Islet precursor cell (in vitro differentiated cells): ENCODE measurements at regions not wholly inside any gene's neighbourhood (a gene's known extent, or its start where the extent isn't known, plus 50 kb on each side); places are given as distances from the start of the nearest gene placed in this dataset.

Experiments
- DNase-seq: peaks from one replicate; pipeline ENCODE4 v3.0.0-alpha.2; 2018

DNA sequence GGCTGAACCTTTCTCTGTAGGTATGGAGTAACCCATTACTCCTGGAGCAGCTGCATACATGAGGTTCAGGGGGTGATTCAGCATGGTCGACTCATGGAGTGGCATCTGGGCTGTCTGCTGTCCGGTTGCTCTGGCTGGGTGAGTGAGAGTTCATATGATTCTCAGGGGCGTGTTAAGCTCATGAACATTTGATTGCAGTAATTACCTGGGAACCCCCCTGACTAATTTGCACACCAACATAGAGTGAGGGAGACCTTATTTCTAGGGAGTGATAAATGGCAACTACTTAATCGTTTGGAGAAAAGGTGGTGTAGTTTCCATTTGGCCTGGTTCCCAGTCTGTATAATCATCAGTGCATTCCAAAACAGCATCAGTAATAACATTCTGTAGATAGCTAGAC lies 661.9 kb downstream of the ETS1 start:
- no peak for DNase-seq

DNA sequence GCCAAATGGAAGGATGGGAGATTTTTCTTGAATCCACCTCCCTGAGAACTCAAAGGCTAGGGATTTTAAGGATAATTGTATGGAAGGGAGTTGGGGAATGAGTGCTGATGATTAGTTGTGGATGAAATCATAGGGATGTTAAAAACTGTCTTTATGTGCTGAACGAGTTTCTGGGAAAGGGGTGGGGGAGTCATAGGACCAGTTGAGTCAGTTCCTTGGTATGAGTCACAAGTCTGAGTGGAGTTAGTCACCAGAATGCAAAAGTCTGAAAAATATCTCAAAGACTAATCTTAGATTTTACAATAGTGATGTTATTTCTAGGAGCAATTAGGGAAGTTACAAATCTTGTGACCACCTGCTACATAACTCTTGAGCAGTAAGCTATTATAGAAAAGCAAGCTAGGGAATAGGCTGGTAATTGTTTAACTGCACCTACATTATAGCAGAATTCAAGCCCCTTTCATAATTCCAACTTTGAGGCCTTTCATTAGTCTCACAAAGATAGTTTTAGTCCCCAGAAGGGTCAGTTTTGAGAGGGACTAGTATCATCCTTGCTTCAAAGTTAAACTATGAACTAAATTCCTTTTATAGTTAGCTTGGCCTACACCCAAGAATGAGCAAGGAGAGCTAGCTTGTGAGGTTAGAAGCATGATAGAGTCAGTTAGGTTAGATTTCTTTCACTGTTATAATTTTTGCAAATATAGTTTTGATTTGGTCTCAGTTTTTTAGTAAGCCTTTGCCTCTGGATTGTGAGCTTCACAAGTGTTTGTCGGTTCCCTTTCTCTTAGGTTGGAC lies 668.0 kb downstream of the ETS1 start:
- no peak for DNase-seq

DNA sequence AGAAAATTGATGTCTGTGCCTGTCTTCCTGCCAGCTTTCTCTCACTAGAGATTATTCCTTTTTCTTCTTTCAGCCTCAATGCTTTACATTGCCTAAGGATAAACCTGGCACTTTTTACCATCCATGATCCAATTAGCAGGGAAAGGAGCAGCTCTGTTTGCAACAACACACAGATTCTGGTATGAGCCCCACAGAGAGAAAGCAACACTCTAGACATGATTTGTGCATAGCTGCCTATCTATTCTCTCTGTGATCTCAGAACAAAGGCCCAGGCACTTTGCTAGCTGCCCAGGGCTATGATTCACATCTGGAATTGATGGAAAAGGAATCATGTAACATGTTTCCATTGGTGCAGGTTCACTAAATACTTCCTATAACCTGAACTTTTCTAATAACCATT lies 685.0 kb downstream of the ETS1 start:
- DNase-seq = no peak

DNA sequence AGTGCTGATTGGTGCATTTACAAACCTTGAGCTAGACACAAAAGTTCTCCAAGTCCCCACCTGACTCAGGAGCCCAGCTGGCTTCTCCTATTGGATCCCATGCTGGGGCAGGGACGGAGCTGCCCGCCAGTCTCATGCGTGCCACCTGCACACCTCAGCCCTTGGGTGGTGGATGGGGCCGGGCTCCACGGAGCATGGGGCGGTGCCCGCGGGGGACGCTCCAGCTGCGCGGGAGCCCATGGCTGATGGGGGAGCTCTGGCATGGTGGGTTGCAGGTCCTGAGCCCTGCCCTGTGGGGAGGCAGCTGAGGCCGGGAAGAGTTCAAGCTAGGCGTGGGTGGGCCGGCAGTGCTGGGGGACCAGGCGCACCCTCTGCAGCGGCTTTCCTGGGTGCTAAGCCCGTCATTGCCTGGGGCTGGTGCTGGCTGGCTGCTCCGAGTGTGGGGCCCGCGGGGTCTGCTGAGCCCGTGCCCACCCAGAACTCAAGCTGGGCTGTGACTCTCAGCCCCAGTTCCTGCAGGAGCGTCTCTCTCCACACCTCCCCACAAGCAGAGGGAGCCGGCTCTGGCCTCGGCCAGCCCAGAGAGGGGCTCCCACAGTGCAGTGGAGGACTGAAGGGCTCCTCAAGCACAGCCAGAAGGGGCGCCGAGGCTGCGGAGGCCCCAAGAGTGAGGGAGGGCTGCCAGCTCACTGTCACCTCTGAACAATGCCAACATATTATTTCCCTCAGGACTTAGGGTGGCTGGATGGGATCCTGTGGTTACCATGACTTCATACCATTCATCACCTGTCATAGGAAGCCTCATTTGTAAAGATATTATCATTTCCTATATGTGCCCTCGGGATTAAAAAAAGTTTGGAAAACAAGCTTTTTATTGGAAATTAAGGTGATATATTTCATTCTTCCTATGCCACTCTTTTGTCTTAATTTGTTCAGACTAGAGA lies 688.7 kb downstream of the ETS1 start:
- no peak for DNase-seq

DNA sequence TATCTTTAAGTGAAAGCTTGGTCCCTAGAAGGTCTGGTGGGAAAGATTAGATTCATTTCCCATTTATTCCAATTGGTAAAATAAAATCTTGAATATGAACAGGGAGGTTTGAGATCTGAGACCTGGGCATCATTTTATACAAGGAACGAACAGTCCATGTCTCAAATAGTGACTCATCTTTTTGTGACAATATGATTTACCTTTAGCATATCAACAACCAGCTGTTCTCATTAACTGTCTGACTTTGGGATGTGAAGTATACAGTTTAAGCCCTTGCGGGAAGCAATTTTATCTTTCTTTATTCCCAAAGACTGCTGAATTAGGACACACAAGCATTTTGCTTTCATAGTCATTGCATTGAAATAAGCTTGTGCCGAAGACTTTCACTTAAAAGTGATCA lies 691.6 kb downstream of the ETS1 start:
- no peak for DNase-seq

DNA sequence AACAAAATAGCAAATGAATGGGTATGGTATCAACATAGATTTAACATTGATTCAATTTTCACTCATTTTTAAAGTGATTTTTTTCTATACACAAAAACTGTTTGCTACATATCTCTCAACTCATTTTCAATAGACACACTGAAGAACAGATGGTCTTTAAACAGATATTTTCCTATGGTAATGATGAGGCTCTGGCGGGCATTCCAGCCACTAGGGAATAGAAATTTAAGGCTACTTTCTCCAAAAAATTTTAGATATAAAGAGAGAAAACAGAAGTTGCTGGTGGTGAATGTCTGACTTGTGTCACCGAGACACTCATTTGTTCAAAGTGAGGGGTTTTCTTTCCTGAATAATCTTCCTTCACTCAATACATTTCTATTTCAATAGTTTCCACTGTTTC lies 693.0 kb downstream of the ETS1 start:
- no peak for DNase-seq

DNA sequence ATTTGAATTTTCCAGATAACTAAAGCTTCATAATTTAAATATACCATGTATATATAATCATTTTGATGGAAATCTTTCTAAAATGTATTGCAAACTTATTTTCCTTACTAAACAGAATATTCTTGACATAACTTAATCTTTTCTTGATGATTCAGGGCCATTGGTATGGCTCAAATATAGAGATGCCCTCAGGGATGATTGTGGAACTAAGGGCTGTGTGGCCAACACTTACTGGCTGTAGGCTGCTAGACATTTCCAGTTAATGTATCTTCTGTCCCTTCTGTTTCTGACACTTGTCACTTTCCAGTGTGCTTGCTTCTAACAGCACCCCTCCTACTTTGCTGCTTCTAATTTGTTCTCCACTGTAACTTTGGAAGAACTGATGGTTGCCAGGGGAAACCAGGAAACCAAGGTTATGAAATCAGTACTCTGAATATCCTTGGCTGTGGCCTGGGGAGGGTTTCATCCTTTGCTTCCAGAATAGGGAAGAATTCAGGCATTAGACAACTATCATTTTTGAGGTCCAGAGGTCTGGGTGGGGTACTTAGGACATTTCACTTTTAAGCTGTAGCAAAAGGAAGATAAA lies 697.2 kb downstream of the ETS1 start:
- DNase-seq = no peak

DNA sequence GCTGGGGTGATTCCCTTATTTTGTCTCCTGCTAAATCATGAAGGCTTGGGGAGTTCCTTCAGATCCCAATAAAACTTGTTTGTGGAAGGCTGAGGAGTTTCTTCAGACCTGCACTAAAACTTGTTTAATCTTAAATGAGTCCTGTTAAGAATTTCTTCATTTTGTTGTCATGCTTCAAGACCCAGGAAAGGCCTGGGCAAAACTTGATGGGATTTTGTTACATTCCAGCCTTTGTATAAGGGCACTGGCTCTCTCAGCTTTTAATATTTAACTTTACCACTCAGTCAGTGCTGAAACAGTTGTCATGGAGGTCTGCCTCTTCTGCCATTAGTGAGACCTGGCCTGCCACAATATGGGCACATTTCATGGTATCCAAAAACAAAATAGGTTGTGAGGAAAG lies 699.0 kb downstream of the ETS1 start:
- DNase-seq = no peak

DNA sequence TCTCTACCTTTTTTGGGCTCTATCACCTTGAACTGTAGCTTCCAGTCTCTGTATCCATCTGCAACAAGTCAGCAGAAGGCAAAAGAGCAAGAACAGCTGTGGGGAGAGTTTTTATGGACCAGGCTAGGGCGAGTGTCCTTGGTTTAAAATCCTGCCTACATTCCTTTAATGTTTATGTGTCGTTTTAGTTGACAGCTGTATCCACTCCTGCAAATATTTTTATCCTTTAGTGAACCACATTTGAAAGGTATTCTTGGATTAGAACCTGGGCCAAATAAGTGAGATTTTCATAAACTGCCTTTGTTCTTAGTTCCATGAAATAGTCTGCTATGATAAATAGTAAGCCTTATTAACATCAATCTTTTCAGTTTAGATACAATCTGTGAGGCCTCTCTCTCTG lies 712.2 kb downstream of the ETS1 start:
- DNase-seq = no peak

DNA sequence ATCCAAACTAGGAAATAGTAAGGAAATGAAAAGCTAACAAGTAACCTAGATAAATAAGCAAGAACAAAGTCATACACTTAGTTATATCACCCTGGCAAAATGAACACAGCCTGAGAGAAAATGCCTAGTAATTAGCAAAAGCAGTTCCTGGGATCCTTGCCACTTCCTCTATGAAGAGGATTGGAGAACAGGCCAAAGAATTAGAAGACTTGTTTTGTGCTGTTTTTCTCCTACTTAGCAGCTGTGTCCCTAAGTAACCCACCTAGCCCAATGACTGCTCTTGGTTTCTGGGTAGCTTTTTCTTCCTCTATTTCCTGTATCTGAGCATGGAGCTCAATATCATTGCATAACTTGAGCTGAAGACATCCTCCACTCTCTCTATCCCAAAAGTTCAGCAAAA lies 713.9 kb downstream of the ETS1 start:
- DNase-seq = no peak

DNA sequence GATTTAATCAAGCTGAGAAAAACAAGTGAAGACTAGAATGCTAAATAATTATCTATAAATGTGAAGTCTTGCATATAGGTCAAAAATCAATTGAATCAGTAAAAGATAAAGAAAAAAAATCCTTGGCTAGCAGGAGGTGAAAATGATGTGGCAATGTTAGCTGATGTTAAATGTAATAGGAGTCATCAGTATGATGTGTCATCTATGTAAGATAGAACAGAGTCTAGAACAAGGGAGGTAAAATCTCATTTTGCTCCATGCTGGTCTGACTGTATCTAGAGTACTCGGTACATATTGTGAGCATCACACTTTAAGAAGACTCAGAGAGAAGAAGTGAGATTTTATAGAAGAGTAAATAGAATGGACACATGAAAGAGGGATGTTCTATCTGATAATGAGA lies 721.2 kb downstream of the ETS1 start:
- DNase-seq = no peak

DNA sequence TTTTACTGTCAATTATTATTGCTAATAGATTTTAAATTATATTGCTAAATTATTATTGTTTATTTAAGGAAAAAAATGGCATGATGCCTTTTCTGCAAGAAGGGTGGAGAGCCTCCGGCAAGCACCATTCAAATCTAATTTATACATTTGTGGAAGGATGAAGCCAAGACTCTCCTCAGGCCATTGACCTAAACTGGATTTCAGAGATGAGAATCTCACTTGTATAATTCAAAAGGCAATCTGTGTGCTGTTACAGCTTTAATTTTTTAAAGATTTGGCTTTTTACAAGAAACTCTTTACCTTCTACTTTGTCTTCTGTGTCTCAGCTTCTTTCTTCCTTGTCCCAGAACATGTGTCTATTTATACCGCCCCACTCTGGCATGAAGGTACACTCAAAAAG lies 722.5 kb downstream of the ETS1 start:
- no peak for DNase-seq

DNA sequence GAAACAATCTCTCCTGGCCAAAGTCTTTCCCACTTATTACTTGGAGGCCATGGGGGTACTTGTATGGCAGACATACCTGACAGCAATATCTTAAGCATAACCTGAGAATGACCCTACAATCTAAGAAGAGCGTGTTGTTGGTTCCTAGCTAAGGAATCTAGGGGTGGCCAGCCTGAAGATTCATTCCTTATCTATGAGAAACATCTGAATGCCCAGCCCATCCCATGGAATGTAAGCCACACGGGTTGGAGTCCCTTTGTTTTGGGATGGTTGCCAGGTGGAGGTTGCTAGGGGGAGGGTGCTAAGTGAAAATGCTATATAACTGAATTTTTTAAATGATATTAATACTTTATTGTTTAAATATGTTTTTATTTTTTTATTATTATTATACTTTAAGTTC lies 725.0 kb downstream of the ETS1 start:
- no peak for DNase-seq

DNA sequence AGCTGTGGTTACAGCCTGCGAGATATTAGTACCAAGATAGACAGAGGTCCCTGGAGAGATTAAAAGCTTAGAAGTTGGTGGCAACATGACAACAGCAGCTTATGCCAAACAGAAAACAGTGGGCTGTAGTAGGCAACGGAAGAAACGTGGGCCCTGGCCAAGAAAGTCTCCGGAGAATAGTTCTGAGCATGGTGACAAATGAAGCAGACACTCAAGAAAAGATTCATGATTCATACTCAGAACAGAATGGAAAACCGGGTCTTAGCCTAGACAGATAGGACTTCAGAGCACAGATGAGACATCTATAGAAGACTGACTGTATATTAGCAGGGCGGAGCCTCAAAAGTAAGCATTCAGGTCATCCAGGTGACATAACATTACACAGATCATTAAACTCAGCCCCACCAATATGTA lies 727.4 kb downstream of the ETS1 start:
- no peak for DNase-seq

DNA sequence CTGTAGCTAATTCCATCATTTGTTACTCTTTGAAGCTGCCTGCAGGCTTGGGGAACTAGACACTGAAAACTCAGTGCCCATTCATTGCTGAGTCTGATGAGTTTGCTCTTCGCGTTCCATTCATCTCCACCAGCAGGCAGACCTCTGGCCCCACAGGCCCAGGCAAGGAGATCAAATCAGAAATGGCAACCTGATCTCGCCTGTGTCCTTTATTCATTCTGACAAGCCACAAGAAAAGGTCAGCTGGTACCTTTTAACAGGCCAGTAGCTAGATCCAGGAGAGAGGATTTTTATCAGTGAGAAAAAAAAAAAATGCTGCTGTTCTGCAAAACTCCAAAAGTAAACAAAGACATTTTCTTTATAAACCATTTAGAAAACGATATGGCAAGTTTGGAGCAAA lies 742.5 kb downstream of the ETS1 start:
- no peak for DNase-seq

DNA sequence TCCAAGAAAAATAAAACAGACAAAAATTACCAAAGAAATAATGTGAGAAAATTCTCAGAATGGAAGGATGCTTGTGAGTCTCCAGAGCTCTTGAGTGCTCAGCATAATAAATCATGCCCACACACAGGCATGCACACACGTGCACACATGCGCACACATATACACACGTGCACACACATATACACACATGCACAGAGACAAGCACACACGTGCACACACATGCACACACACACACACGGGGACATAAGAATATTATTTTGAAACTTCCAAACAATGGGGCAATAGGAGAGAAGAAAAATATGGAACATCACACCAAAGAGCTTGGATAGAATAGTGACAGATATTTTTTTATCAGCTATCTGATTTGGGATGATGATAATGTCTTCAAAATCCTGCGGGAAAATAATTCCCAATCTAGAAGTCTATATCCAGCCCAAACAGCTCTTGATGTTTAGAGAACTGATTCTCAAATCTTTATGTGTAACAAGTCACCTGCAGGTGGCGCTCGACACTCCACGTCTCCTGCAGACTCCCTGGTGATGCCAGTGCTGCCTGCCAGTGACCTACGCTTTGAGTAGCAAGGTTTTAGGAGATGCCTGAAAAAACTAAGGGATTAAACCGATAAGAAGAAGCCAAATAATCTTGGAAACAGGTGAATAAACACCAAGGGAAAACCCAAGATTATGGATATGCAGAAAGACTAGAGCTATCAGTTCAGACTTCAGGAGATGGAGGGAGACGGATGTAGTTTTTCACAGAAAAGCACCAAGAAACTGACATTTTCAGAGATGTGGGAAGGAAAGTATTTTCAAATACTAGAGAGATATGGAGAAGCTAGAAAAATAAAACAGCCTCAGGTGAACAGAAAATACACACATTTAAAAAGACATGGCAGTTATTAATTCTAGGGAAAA lies 743.6 kb downstream of the ETS1 start:
- DNase-seq = peak; percentile 86

DNA sequence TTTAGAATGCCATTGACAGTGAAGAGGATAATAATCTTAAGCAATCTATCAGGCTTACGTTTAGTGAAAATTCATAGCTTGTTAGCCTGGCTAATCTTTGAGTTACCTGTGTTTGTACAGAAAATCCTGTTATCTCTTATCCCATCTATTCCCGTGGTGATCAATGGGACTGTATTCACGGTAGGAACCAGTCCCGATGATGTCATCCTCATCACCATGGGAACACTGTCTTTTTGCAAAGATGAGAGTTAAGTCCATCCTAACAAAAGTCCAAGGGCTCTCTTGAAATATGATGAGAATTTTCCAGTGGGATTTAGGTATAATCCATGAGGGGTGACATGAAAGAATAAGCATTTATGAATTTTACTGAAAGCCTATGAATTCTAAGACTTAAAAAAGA lies 762.2 kb downstream of the ETS1 start:
- no peak for DNase-seq

DNA sequence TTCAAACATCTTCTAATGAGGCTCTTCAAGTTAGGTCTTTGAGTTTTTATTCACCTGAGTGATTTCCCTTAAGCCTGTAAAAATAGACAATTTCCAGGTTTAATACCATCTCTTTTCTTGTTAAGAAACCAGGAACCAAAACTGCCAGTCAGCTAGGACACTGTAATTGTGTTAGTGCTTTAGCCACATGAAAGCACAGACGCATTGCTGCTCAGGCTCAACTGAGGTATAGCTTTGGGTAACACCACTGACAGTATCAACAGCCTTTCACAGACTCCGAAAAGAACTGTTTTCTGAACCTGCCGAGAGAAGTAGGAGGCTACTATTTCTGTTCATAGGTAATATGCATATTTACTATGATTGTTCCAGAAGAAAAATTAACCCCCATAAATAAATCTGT lies 768.7 kb downstream of the ETS1 start:
- DNase-seq = no peak

DNA sequence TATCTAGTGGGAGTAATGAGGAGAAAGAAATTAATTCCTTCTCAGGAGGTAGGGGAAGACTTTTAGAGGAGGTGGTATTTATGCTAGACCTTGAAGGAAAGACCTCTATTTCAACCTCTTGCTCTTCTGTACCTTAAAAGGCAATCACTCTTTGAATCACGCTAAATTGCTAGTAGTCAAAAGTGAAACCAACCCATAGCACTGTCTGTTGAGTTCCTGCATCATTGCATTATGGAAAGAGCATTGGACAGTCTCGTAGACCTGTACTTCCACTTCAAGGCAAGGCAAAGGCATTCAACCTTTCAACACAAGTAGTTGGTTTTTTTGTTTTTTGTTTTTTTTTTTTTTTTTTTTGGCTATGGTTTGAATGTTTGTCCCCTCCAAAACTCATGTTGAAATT lies 770.4 kb downstream of the ETS1 start:
- no peak for DNase-seq

DNA sequence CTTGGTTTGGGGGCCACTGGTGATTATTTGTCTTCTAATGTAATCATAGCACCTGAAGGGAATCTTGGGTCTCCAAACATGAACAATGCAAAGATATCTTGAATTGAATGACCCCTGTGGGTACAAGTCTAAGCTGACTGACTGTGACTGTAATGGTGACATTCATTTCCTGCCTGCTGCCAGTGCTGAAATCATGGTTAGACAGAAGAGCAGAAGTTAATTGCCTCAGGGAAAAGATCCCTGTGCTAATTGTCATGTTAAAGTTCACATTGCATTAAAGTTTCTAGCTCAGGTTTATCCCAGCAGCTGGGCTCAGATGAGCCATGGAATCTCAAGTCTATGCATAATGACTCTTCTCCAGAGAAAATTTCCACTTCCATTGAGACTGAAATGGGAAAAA lies 772.0 kb downstream of the ETS1 start:
- no peak for DNase-seq

DNA sequence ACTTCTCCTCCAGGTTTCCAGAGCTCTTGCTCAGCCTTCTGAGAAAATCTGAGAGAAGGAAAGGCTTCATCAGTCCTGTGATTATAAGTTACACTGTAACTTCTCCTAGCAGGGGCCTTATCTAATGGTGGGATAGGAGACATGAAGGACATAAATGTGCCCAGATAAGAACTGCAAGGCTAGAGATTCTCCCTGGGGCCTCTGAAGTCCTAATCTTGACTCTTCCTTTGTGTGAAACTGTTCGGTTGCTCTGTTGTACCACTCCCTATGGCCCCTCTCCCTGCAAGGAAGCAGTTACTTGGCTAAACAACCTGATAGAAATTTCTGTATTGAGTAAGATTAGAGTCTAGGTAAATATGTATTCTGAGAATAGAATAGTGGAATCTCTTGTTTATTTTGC lies 780.9 kb downstream of the ETS1 start:
- DNase-seq = no peak

DNA sequence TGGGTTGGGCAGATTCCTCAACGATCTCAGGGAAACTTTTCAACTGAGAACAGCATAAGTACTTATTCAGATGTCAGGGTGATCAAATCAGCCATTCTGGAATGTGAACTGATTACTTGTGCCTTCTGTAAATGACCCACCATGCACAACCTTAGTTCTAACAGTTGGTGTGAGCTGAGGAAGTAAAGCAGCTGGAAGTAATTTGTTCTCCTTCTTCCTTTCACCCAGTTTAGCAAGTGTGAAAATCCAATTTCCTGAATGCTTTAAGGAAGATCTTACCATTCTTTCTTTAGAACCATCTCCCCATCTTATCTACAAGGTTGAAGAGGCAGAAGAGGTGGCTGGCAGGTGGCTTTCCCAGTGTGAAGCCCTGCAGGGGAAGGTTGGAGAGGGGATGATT lies 781.6 kb downstream of the ETS1 start:
- DNase-seq = no peak
